NCI-H524 (cell line): ENCODE measurements at regions not wholly inside any gene's neighbourhood (a gene's known extent, or its start where the extent isn't known, plus 50 kb on each side); places are given as distances from the start of the nearest gene placed in this dataset.

Source experiments
- DNase-seq, 2 experiments: peaks; one replicate each; lab custom pipeline; 2025; lab: John Stamatoyannopoulos, UW

DNA sequence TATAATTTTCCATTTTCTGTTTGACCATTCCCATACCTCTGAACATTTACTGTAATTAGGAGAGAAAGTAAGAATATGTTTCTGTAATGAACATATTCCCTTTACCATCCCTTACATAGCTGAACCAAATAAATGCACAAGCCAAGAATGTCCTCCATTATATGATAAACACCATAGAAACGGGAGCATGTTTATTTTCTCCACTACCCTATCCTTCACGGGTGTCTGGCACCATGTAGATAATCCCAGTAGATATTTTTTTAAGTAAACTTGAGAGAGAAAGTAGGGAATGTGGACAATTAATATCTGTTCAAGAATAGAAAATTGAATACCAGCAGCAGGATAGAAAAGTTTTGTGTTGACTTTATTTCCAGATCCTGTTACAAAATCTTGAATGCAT, 928.4 kb downstream of the EFNB2 start:
- DNase-seq, result no peak

DNA sequence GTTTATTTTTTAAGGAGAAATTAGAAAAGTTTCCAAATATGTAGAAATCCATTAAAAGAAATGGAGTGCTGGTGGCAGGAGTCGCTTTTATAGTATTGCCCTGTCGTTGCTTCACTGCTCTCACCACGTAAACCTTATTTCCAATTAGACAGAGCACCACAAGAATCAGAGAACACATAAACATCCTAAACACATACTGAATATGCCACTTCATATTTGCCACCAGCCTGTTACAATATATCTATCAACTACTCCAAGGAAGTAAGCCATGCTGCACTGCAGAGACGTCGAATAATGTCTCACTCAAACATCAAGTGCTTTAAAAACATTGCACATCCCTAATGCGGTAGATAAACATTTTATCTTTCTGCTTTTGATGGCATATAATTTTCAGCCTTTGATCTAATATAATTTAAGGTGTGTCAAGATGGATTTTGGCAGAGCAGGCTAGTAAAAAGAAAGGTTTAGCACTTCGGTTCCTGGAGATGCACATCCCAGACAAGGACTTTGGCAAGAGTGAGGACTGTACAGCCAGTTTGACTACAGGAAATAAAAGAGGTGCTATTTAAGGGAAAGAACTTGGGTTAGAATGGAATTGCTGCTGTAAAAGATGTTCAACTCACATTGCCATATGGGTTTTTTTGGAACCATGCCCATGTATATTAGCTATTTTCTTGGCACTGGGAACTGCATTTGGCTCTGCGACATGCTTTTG, 932.3 kb downstream of the EFNB2 start:
- peak in 1 of 2 experiments; percentile 67 for DNase-seq

DNA sequence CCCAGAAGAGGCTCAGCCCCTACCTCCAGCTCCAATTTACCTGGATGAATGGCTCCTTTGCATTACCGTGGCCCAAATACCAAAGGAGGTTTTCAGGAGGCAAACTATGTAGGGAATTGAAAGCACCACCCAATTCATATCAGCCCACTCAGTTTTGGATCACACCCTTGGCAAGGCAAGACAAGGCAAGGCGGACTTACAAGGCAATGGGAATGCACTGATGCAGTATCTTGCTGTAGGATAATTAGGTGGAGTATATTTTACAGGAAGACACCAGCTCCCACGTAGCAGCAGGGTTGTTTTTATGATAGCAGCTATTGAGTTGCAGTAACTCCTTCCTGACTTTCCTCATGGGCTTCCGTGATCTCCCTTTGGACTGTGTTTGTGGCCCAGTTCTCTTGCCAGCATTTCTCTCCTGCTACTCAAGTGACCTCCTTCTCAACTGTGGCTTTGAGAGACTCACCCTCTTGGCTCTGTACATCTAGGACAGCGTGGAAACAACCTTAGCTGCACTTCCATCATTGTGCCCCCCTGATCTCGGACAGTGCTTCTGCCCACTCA, 935.9 kb downstream of the EFNB2 start:
- no peak for DNase-seq

DNA sequence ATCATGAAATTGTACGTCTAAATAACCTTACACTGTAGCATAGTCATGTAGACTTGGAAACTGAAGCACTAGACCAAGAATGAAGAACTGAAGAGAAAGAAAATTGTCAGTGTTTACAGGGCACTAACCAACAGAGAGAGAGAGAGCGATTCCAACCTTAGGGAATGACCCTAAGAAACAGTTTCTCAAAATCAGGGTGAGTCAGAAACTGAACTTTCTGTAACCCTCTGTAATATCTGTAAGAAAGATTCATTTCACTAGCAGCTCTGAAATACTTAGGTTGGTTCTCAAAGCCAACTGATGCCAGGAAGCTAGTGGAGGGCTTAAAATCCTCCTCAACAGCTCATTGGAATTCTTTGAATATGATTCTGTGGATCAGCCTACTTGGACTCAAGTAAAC, 936.9 kb downstream of the EFNB2 start:
- no peak for DNase-seq

DNA sequence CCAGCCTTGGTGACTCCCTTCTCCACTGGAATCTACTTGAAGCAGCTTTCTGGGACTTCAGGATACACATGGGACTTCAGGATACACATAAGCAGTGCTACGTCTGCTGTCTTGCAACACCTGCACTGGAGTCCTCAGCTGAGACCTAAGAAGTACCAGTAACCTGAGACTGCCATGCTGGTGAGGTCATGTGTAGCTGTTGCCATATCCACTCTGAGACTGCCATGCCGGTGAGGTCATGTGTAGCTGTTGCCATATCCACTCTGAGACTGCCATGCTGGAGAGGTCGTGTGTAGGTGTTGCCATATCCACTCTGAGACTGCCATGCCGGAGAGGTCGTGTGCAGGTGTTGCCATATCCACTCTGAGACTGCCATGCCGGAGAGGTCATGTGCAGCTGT, 937.9 kb downstream of the EFNB2 start:
- no peak for DNase-seq

DNA sequence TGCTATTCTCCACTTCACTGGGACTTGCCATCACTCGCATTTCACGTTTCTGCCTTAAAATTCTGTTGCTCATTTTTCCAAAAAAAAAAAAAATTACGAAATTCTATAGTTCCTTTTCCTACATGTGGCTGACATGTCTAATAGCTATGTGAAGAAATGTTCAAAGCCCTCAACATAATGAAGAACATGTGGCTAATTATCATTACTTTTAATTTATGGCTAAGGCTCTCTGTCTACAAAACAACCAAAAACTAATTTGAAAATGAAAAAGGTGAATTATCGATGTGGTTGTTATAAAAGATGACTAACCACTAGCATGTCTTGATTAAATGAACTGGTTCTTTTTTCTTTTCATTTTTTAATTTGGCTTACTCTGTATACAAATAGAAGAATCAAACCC, 940.0 kb downstream of the EFNB2 start:
- DNase-seq, result no peak

DNA sequence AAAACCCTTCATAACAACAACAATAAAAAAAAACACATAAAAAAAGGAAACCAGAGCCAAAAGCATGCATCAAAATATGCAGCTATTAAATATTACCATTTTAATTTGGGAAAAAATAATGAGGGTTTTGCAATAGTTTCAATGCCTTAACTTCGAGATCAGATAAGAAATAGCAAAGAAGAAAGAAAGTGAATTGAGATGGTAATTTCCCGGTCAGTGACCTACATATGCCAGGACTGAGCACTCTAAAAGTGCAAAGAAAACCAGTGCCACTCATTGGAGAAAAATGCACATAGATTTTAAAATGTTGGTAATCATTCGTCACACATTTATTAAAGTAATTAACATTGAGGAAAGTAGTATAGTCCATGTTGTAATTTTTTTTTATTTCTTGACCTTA, 944.2 kb downstream of the EFNB2 start:
- DNase-seq, result no peak

DNA sequence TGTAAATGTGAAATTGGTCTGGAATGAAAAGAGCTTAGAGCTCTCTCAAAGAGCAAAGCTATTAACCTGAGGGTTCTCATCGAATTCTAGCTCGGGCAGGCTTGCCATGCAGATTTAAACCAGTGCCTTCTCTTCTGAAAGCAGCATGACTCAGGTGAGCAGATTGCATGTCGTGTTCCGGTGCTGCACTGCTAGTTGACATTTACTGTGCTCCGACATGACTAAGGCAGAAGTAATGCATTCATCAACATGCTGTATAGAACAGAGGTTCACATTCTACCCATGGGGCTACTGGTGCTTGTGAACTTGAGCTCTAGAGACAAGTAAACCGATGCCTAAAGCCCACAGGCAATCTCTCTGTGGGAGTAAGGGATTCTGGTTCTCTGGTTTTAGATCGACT, 947.7 kb downstream of the EFNB2 start:
- DNase-seq, result no peak

DNA sequence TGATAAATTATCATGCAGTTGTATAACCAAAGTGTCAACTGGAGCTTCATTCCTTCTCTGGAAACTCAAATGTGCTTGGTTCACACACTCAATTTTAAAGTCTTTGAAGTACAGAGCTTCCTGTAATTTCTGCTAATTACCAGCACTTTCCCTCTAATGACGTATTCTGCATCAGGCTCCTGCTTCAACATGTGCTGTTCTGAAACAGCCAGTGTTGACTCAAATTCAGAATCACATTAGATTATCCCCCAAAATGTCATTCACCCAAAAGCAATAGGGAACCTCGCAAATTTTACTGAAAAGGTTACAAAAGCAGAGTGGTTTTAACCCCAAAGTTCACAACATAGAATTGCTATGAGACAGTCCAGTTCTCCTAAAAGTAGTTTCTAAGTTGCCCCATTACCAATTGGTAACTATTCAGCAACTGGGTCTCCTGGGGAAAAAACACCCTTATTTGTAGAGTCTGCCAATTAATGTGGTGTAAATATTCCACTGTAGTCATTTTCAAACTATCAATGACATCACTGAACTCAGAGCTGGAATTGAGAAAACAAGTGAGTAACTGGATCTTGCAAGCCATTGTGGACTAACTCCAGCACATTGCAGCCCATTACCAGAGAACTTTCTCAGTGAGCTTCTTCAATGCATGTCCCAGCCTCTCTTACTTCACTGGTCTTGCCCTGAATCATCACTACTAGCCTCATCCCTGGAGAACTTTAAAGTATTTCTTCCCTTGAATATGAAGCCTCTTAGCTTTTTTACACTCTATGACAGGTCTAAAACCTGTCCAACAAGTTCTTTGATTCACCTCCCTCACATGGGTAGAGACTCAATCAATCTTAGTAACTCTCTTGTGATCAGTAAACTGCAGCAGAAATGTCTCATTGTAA, 955.4 kb downstream of the EFNB2 start:
- DNase-seq, result no peak

DNA sequence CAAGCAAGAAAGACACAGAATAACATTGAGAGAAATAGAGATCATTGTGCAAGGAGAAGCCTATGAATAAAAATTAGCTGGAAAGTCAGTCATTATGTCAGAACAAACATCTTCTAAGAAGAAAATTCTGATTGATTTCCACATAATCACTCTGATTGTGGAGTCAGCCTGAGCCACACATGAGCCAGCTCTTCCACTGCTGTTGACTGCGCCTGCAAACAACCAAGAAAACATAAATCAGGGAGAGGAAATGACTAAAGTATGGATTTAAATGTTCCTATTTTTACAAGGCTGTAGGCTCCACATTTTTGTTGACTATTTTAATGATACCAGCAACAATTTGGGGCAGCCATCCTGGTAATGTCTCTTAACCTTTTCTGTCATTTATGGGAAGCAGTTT, 962.3 kb downstream of the EFNB2 start:
- no peak for DNase-seq

DNA sequence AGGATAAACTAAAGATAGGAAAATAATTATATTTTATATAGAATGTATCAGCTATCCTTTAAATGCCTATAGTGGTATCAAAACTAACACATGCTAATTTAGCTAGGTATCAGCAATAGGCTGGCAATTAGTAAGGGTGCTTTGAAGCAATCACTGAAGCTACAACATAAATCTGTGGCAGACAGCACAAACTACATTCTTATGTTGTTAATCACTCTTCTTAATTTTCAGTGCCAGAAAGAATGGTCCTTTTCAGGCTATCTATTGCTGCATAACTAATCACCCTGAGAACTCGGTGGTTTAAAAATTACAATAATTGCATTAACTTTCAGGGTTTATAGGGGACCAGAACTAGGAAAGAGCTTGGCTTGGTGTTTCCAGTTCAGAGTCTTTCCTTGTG, 963.1 kb downstream of the EFNB2 start:
- DNase-seq, result no peak

DNA sequence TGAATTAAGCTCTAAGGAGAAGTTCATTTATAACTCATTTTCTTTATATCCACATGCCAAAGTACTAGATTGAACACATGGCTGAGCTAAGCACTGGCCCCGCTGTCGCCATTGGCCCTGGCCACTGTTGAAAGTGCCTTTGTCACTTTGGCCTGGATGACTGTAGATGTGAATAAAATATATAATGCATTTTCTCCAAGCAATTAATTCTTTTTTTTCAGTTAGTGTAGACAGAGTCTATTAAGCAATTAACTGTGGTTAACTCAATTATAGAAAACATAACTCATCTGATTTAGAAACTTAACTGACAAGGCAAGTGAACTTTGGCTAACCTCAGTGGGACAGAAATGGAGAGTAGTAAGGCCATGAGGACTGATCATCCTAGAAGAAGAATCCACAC, 965.6 kb downstream of the EFNB2 start:
- no peak for DNase-seq

DNA sequence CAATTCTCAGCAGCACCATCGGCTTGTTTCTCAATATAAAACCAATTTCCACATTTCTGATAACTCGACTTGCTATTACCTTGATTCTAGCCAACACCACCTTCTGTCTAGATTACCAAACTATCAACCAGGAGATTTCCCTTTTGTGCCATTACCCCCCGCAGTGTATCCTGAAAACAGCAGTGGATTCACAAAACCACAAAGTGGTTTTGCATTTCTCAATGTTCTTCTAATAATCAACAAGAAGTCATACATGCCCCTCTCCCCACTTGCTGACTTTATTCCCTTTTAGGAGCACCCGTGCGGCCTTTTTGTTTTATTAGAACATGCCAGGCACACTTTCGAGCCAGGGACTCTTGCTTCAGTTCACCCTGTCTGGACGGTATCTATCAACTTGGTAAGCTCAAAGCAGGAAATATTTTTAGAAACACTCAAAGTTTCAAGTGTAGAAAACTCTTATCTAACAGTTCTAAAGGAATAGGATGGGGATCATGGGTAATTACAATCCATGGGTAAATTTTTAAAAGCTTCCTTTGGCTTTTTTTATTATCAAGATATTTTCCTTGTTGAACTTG, 967.4 kb downstream of the EFNB2 start:
- DNase-seq, result no peak

DNA sequence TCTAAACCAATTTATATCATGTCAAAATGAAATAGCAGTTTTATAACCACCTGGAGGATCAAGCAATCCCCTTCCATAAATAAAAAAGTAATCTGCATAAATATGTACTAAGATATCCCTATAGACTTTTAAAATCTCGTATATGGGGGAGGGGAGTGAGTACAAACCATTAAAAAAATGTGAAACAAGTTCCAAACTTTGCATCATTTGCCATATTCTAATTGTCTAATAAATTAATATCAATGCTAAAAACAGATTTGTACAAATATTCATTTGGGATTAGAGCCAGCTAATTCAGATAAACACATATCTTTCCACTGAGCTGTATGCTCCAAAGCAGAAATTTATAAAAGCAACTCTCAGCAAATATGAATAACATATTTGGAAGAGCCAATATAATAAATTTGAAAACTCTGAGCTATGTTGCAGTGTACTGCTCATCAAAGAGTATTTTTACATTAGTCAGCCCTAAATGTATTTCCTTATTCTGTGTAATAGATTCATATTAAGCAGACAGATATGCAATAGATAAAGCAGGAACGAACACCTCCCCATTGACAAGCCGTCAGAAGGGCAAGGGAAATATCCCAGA, 970.2 kb downstream of the EFNB2 start:
- DNase-seq, result no peak

DNA sequence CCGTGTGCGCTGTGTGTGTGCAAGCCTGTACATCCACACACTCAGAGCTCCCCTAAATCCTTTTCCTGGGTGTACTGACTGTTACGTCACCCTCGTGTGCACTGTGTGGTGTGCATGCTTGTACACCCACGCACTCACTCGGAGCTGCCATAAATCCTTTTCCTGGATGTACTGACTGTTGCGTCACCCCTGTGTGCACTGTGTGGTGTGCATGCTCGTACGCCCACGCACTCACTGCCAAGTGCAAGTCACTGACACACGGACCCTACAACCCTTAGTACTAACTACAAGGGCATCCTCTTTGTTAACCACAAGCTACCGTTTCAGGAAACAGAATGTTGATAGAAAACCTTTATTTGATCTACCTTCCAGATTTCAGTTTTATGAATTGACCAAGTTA, 983.4 kb downstream of the EFNB2 start:
- no peak for DNase-seq

DNA sequence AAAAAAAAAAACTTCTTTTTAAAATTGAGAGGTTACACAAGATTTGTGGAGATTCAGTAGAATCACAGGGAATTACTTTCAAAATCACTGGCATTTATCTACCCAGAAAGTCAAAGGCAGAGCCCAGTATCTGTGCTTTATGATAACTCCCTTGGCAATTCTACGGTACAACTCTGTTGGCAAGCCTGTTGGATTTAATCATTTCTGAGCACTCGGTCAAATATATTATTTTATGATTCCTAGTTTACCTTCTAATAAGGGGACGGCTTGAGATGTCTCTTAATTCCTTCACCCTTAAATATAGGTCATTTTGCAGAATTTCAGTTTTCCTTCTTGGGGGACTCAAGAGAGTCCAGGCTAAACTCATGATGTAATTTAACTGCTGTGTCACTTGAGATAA, 987.6 kb downstream of the EFNB2 start:
- no peak for DNase-seq

DNA sequence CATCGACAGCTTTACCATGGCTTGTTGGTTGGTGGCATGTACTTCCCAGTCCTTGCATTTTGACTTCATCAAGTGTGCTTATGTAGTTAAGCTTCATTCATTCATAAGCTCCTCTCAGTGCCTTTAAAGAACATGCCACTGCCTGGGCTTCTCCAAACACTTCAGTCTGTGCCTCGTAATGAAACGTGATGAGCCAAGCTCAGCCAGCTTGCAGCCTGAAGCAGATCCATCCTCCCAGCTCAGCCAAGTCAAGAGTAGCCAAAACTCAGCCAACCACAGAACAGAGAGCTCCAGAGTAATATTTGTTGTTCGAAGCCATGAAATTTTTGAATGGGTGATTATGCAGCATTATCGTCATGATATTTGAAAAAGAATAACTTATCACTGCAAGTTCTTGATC, 989.7 kb downstream of the EFNB2 start:
- DNase-seq, result no peak

DNA sequence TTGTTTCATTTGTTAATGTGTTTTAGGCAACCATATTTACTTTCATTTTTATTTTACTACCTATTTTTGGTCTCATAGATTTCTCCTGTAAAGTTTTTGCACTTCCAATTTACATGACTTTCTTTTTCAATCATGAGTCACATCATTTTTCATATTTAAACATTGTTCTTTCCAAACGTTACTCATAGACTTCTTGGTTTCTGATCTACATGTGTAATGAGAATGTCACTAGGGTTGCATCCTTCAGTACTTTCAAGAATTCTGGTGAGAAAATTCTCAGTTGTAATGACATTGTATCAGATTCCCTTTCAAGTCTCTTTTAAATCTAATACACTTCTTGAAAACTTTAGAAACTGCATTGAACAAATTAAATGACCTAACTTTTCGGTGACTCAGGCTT, 991.7 kb downstream of the EFNB2 start:
- DNase-seq, result no peak

DNA sequence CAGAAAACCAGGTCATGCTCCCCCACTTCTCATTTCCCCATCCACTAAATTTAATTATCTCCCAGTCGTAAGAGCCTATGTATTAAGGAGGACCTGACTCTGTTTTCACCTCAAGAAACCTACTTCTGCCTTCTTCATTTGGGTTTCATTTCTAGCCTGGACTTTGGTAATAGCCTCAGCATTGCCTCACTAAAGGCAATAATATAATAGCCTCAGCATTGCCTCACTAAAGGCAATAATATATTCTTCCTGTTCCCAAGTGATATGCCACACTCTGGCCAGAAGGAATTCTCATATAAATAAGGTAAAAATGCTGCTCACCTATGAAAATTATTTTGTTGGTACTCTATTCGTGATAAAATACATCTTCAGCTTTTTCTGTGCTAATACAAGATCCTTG, 993.9 kb downstream of the EFNB2 start:
- DNase-seq, result no peak

DNA sequence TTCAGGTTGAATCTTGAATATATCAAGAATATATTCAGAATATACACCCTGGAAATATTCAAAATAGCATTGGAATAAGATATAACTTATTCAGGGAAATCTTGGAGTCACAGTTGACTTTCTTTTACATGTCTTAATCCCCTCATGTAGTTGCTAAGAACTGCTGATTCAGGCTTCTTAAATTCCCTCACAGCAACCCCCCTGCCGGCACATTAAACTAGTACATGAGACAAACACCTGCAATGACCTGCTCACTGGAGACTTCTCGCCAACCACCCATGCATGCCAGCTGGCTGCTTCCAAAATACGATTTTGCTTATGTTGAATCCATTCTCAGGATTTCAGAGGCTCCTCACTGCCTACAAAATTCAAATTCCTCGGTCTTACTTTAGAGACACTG, 997.1 kb downstream of the EFNB2 start:
- no peak for DNase-seq

DNA sequence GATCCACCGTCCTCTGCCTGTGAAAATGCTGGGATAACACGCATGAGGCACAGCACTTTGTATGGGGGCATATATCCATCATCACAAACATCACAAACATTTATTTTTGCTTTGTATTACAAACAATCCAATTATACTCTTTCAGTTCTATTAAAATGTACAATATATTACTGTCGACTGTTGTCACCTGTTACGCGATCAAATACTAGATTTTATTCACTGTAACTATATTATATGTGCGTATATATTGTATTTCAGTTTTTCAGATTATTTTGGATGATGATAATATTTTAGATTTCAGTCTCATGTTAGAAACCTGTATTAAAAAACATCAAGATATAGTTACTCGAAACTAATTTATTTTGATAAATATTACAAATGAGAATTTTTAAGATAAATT, 998.3 kb downstream of the EFNB2 start:
- no peak for DNase-seq

DNA sequence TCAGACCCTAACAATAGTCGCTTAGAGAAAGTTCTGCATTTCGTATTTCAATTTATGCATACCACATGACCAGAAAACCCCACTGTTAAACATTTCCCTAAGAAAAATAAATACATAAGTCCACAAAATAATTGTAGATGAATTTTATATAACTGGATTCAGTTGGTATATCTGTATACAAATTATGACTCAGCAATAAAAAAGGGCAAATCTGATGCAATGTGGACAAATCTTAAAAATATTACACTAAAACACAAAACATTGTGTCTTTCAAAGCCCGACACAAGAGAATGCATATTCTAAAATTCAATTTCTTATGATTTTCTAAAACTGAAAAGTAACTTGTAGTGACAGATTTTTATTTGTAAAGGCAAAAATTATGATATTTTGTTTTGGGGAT, 1005.0 kb downstream of the EFNB2 start:
- DNase-seq, result no peak

DNA sequence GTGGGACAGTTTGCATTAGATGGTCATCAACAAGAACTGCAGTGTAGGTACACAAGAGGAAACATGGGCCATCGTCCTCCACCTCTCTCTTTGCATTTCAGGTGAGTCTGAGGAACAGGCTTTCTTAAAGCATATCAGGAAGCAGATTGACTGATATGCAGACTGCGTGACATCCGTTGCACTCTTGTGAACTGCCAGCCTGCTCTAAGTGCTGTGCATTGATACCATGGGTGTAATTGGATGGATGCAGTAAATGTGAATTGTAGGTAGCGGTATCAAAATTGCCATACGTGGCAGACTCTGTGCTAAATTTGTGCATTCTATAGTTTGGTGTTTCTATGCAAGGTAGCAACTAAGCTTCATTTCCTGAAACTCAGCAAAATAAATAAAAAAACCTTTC, 1008.3 kb downstream of the EFNB2 start:
- DNase-seq, result no peak
